ENCODE measurements at regions not wholly inside any gene's neighbourhood (a gene's known extent, or its start where the extent isn't known, plus 50 kb on each side); places are given as distances from the start of the nearest gene placed in this dataset.

DNA sequence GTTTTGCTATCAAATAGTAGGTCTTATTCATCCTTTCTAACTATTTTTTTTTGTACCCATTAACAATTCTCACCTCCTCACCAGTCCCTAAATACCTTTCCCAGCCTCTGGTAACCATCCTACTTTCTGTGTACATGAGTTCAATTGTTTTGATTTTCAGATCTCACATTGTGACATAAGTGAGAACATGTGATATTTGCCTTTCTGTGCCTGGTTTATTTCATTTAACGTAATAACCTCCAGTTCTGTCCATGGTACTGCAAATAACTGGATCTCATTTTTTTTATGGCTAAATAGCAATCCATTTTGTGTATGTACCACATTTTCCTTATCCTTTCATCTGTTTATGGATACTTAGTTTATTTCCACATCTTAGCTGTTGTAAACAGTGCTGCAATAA, 181.9 kb upstream of the KIF2B start:
- Histone ChIP-seq H3K9me1 (ENCODE audit: control insufficient read depth, extremely low read depth, insufficient read depth, low read length) (no peaks in the 10 kb centered on the region), H4K20me1 (ENCODE audit: control insufficient read depth, extremely low read depth, insufficient read depth, low read length) (no peaks in the 10 kb centered on the region), H3K4me2 (ENCODE audit: control insufficient read depth, extremely low read depth, insufficient read depth, low read depth, low read length) (no peak overlapping the region), H2AFZ (ENCODE audit: control insufficient read depth, low read length) (no peak overlapping the region), H3K4me1 (ENCODE audit: control insufficient read depth, extremely low read depth, insufficient read depth, low read length) (no peaks in the 10 kb centered on the region), H3K27me3 (ENCODE audit: control insufficient read depth, extremely low read depth, insufficient read depth, low read length) (no peaks in the 10 kb centered on the region), H3K27ac (ENCODE audit: control insufficient read depth, insufficient read depth, low read length) (no peak overlapping the region), H3K36me3 (ENCODE audit: control insufficient read depth in 2 of 2, extremely low read depth in 1 of 2, insufficient read depth in 2 of 2, low read length in 2 of 2) (no peaks in the 10 kb centered on the region), H3K79me2 (ENCODE audit: control insufficient read depth, insufficient read depth, low read length) (no peaks in the 10 kb centered on the region), H3K9ac (ENCODE audit: control insufficient read depth, extremely low read depth, insufficient read depth, low read length) (no peak overlapping the region), H3K9me3 (ENCODE audit: control insufficient read depth, low read depth, low read length) (no peaks in the 10 kb centered on the region), H3K4me3 (ENCODE audit: control insufficient read depth in 2 of 3, extremely low read depth in 1 of 3, insufficient read depth in 2 of 3, low read depth in 1 of 3, low read length in 3 of 3) (no peak overlapping the region)
- DNase-seq (ENCODE audit: low read depth, low spot score) (no peak), FAIRE-seq (no peak)
- TF ChIP-seq EZH2 (IDR thresholded peaks at IDR 0.05; ENCODE audit: low read length), result no peak
- TF ChIP-seq, protein P1, sequence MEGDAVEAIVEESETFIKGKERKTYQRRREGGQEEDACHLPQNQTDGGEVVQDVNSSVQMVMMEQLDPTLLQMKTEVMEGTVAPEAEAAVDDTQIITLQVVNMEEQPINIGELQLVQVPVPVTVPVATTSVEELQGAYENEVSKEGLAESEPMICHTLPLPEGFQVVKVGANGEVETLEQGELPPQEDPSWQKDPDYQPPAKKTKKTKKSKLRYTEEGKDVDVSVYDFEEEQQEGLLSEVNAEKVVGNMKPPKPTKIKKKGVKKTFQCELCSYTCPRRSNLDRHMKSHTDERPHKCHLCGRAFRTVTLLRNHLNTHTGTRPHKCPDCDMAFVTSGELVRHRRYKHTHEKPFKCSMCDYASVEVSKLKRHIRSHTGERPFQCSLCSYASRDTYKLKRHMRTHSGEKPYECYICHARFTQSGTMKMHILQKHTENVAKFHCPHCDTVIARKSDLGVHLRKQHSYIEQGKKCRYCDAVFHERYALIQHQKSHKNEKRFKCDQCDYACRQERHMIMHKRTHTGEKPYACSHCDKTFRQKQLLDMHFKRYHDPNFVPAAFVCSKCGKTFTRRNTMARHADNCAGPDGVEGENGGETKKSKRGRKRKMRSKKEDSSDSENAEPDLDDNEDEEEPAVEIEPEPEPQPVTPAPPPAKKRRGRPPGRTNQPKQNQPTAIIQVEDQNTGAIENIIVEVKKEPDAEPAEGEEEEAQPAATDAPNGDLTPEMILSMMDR (optimal IDR thresholded peaks at IDR 0.05 in 1 of 3, IDR thresholded peaks at IDR 0.05 in 1 of 3, conservative IDR thresholded peaks at IDR 0.05 in 1 of 3; ENCODE audit: extremely low read depth in 1 of 3, insufficient read depth in 2 of 3, low read length in 3 of 3), result no peak
- dilution Hi-C loops (cut with MboI; ENCODE audit: extremely low pct_ligation_motif_present, low sequenced_read_pairs), result no loop called here

GRCh38 chr17:53635444-53635843, 187.3 kb upstream of the KIF2B start:
- FAIRE-seq (no peak), DNase-seq (ENCODE audit: low read depth, low spot score) (no peak)
- Histone ChIP-seq H3K4me2 (ENCODE audit: control insufficient read depth, extremely low read depth, insufficient read depth, low read depth, low read length) (no peak overlapping the region), H3K4me1 (ENCODE audit: control insufficient read depth, extremely low read depth, insufficient read depth, low read length) (no peaks in the 10 kb centered on the region), H3K9me3 (ENCODE audit: control insufficient read depth, low read depth, low read length) (no peaks in the 10 kb centered on the region), H2AFZ (ENCODE audit: control insufficient read depth, low read length) (peak overlapping the region; percentile 19), H3K79me2 (ENCODE audit: control insufficient read depth, insufficient read depth, low read length) (no peaks in the 10 kb centered on the region), H3K4me3 (ENCODE audit: control insufficient read depth in 2 of 3, extremely low read depth in 1 of 3, insufficient read depth in 2 of 3, low read depth in 1 of 3, low read length in 3 of 3) (no peak overlapping the region), H3K27ac (ENCODE audit: control insufficient read depth, insufficient read depth, low read length) (no peak overlapping the region), H4K20me1 (ENCODE audit: control insufficient read depth, extremely low read depth, insufficient read depth, low read length) (no peaks in the 10 kb centered on the region), H3K36me3 (ENCODE audit: control insufficient read depth in 2 of 2, extremely low read depth in 1 of 2, insufficient read depth in 2 of 2, low read length in 2 of 2) (no peaks in the 10 kb centered on the region), H3K9ac (ENCODE audit: control insufficient read depth, extremely low read depth, insufficient read depth, low read length) (no peak overlapping the region), H3K27me3 (ENCODE audit: control insufficient read depth, extremely low read depth, insufficient read depth, low read length) (no peaks in the 10 kb centered on the region), H3K9me1 (ENCODE audit: control insufficient read depth, extremely low read depth, insufficient read depth, low read length) (no peaks in the 10 kb centered on the region)
- no peak for TF ChIP-seq EZH2 (IDR thresholded peaks at IDR 0.05; ENCODE audit: low read length)
- TF ChIP-seq, protein P1 (optimal IDR thresholded peaks at IDR 0.05 in 1 of 3, IDR thresholded peaks at IDR 0.05 in 1 of 3, conservative IDR thresholded peaks at IDR 0.05 in 1 of 3; ENCODE audit: extremely low read depth in 1 of 3, insufficient read depth in 2 of 3, low read length in 3 of 3), result no peak
- dilution Hi-C loops (cut with MboI; ENCODE audit: extremely low pct_ligation_motif_present, low sequenced_read_pairs), result no loop called here
